MM.1S (cell line): ENCODE measurements at regions not wholly inside any gene's neighbourhood (a gene's known extent, or its start where the extent isn't known, plus 50 kb on each side); places are given as distances from the start of the nearest gene placed in this dataset.

Source experiments
- EZH2 ChIP-seq: fragments of 300-600 bp; sonication (generic); optimal IDR thresholded peaks from 2 replicates; pipeline ENCODE3; 2017; ENCODE audit warnings: low read depth, mild to moderate bottlenecking, antibody characterized with exemption, low read length, mixed read lengths
- EZH2phosphoT487 ChIP-seq: fragments of 300-600 bp; sonication (generic); IDR thresholded peaks from 2 replicates; pipeline ENCODE4 v1.6.1; 2018; ENCODE audit warnings: antibody characterized with exemption, low read length
- TF ChIP-seq, protein P1 (sequence below): fragments of 300-600 bp; sonication (generic); IDR thresholded peaks from 2 replicates; pipeline ENCODE4 v1.5.1; 2016; ENCODE audit warnings: antibody characterized with exemption, low read length, mixed read lengths

DNA sequence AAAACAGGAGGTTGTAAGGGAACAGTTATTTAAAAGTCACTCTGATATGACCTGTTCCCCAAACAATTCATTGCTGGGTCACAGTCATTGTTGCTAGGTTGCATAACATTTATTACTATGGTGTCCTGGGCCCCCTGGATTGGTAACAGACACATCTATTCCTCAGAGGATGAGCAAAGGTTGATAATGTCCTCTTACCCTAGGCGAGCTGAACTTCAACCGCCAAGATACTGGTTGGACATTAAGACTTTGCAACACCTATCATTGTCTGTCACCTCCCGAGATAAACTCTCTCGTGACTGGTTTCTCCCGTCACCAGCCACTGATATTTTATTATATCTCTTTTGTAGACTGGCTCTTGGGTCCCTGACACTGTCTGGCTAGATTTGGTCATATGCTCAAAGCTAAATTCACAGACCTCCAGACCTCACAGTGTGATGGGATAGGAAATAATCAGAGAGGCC, 361.3 kb downstream of the ZNF521 start:
- TF ChIP-seq, protein P1, sequence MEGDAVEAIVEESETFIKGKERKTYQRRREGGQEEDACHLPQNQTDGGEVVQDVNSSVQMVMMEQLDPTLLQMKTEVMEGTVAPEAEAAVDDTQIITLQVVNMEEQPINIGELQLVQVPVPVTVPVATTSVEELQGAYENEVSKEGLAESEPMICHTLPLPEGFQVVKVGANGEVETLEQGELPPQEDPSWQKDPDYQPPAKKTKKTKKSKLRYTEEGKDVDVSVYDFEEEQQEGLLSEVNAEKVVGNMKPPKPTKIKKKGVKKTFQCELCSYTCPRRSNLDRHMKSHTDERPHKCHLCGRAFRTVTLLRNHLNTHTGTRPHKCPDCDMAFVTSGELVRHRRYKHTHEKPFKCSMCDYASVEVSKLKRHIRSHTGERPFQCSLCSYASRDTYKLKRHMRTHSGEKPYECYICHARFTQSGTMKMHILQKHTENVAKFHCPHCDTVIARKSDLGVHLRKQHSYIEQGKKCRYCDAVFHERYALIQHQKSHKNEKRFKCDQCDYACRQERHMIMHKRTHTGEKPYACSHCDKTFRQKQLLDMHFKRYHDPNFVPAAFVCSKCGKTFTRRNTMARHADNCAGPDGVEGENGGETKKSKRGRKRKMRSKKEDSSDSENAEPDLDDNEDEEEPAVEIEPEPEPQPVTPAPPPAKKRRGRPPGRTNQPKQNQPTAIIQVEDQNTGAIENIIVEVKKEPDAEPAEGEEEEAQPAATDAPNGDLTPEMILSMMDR, result no peak
- TF ChIP-seq EZH2phosphoT487 (no peak), EZH2 (no peak)
